ENCODE measurements at regions not wholly inside any gene's neighbourhood (a gene's known extent, or its start where the extent isn't known, plus 50 kb on each side); places are given as distances from the start of the nearest gene placed in this dataset.

DNA sequence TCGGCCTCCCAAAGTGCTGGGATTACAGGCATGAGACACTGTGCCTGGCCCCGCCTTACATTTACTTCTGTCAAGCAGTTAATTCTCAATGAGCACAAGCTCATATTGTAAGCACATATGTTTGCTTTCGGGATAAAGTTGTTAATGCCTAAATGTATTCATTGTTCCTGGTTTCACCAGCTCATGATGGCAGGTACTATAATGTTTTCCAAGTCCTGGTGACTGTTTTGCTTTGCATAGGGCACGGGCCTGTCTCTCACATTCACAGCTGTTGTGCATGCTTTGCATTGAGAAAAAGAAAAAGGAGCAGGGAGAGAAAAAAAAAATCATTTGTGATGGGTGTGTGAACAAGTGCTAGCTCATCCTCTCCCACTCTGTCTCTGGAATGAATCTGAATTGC, 661.2 kb upstream of the TENM3 start:
- no peak for TF ChIP-seq POLR2AphosphoS5 (IDR thresholded peaks at IDR 0.05; ENCODE audit: low read depth)
- TF ChIP-seq, protein P1, sequence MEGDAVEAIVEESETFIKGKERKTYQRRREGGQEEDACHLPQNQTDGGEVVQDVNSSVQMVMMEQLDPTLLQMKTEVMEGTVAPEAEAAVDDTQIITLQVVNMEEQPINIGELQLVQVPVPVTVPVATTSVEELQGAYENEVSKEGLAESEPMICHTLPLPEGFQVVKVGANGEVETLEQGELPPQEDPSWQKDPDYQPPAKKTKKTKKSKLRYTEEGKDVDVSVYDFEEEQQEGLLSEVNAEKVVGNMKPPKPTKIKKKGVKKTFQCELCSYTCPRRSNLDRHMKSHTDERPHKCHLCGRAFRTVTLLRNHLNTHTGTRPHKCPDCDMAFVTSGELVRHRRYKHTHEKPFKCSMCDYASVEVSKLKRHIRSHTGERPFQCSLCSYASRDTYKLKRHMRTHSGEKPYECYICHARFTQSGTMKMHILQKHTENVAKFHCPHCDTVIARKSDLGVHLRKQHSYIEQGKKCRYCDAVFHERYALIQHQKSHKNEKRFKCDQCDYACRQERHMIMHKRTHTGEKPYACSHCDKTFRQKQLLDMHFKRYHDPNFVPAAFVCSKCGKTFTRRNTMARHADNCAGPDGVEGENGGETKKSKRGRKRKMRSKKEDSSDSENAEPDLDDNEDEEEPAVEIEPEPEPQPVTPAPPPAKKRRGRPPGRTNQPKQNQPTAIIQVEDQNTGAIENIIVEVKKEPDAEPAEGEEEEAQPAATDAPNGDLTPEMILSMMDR (IDR thresholded peaks at IDR 0.05; ENCODE audit: insufficient read depth, low read length): no peak

Measured in HL-60 (cell line).